OCI-M1 (cell line): ENCODE measurements at regions not wholly inside any gene's neighbourhood (a gene's known extent, or its start where the extent isn't known, plus 50 kb on each side); places are given as distances from the start of the nearest gene placed in this dataset.

ENCODE experiments used
- DNase-seq: peaks from one replicate; lab custom pipeline; 2025; lab: John Stamatoyannopoulos, UW

- no peak for DNase-seq
These were observed 141.1 kb upstream of the ZXDA start for GRCh38 chrX:58051346-58051745.

- no peak for DNase-seq
These were observed 133.9 kb upstream of the ZXDA start for GRCh38 chrX:58044130-58044529.

DNA sequence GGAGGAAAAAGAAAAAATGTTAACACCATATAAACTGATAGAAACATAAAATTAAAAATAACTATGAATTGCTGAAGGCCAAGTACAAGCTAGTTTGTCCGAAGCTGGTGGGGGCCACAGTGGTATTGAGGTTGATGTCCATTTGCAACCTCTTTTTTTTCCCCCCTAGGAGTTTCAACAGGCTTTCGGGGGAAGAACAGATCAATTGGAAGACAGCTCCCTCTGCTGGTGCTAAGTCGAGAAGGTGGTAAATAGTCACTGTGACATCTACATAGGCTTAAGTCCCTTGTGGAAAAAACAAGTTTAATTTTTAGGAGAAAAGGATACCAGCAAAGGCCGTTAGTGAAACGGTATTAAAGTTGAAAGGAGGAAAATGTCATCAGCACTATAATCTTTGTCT, 115.7 kb upstream of the ZXDA start:
- DNase-seq: peak; percentile 56

DNA sequence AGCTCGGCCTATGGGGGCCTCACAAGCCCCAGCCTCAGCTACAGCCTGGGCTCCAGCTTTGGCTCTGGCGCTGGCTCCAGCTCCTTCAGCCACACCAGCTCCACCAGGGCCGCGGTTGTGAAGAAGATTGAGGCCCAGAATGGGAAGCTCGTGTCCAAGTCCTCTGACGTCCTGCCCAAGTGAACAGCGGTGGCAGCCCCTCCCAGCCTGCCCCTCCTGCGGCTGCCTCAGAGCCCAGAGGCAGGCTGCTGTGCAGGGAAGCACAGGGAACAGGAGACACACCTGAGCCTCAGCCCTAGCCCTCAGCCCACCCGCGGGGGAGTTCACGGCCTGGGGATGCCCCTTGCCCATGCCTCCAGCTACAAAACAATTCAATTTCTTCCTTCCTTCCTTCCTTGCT, 75.7 kb upstream of the ZXDA start:
- DNase-seq: no peak

GRCh38 chrX:57984620-57985019, 74.4 kb upstream of the ZXDA start:
- DNase-seq: no peak

GRCh38 chrX:57977992-57978391, 67.7 kb upstream of the ZXDA start:
- peak; percentile 6 for DNase-seq

- DNase-seq: peak; percentile 3
These were observed 54.7 kb upstream of the ZXDA start for GRCh38 chrX:57964975-57965374.
